Right lobe of liver (tissue), 4 donors: ENCODE measurements at regions not wholly inside any gene's neighbourhood (a gene's known extent, or its start where the extent isn't known, plus 50 kb on each side); places are given as distances from the start of the nearest gene placed in this dataset.

Source experiments
- CTCF ChIP-seq, 4 donors: fragments of 200-600 bp in 3 of 4; fragments of 450-650 bp in 1 of 4; IDR thresholded peaks; one replicate each; pipeline versions ENCODE4 v1.5.1 to v1.8.0; 2016 to 2022; ENCODE audit warnings: antibody characterized with exemption in 4 of 4, mild to moderate bottlenecking in 2 of 4
- POLR2A ChIP-seq: fragments of 450-650 bp; IDR thresholded peaks from one replicate; pipeline ENCODE4 v1.6.1; 2017; ENCODE audit warnings: antibody characterized with exemption, mild to moderate bottlenecking
- donor health status: DM: no; HTN: no; CAD: no.
- donor health status: DM: no; HTN: no; CAD: no.
- donor health status: DM: no; HTN: yes; CAD: no.

GRCh38 chr18:78402440-78402839, 577.2 kb upstream of the SALL3 start:
- TF ChIP-seq CTCF (IDR thresholded peaks at IDR 0.05) (no peak), POLR2A (no peak)
